ENCODE measurements at regions not wholly inside any gene's neighbourhood (a gene's known extent, or its start where the extent isn't known, plus 50 kb on each side); places are given as distances from the start of the nearest gene placed in this dataset.

- Histone ChIP-seq H3K4me3 (ENCODE audit: extremely low read depth in 1 of 4, insufficient read depth in 2 of 4, low read depth in 3 of 4, low read length in 4 of 4) (no peak overlapping the region), H3K9ac (replicated peaks in 1 of 4; ENCODE audit: extremely low read depth in 1 of 4, low read depth in 3 of 4, low read length in 3 of 4) (no peak overlapping the region), H2BK120ac (replicated peaks; ENCODE audit: low read depth, low read length) (no peak overlapping the region), H3K27me3 (replicated peaks in 1 of 4; ENCODE audit: control insufficient read depth in 3 of 4, extremely low read depth in 1 of 4, insufficient read depth in 3 of 4, low read length in 3 of 4) (no peaks in the 10 kb centered on the region), H3K56ac (replicated peaks; ENCODE audit: insufficient read length, low read depth, low read length) (no peak overlapping the region), H3K14ac (ENCODE audit: insufficient read length) (no peak overlapping the region), H3K9me3 (ENCODE audit: insufficient read depth in 2 of 2, low read depth in 1 of 2, low read length in 1 of 2) (peaks cover 3 to 4% of the 10 kb centered on the region in 2 experiments; a peak in 2 of 4 replicates), H4K20me1 (replicated peaks in 1 of 2; ENCODE audit: control insufficient read depth in 1 of 2, insufficient read depth in 2 of 2, low read length in 2 of 2) (no peaks in the 10 kb centered on the region), H3K4me1 (replicated peaks in 1 of 4; ENCODE audit: control insufficient read depth in 3 of 4, insufficient read depth in 4 of 4, low read length in 3 of 4) (no peaks in the 10 kb centered on the region), H2BK15ac (ENCODE audit: low read length) (no peak overlapping the region), H3K4me2 (ENCODE audit: insufficient read depth in 1 of 2, low read depth in 2 of 2, low read length in 2 of 2) (no peak overlapping the region), H3K79me1 (ENCODE audit: low read depth, low read length) (no peaks in the 10 kb centered on the region), H4K91ac (replicated peaks; ENCODE audit: insufficient read length, low read length) (no peak overlapping the region), H3K79me2 (ENCODE audit: control insufficient read depth in 1 of 2, insufficient read depth in 2 of 2, low read length in 2 of 2) (no peaks in the 10 kb centered on the region), H2BK20ac (ENCODE audit: low read length) (no peak overlapping the region), H2AK5ac (ENCODE audit: low read depth, low read length) (no peak overlapping the region), H3K27ac (ENCODE audit: low read depth, low read length) (no peak overlapping the region), H4K5ac (ENCODE audit: insufficient read length, low read depth, low read length) (no peak overlapping the region), H3K23me2 (ENCODE audit: low read depth, low read length) (no peaks in the 10 kb centered on the region), H3K18ac (ENCODE audit: extremely low read depth, low read length) (no peak overlapping the region), H2BK12ac (ENCODE audit: low read depth, low read length) (no peak overlapping the region), H3K4ac (replicated peaks; ENCODE audit: insufficient read length, low read depth, low read length) (no peak overlapping the region), H2BK5ac (ENCODE audit: low read depth, low read length) (no peak overlapping the region), H3K23ac (ENCODE audit: insufficient read length) (no peak overlapping the region), H4K8ac (ENCODE audit: extremely low read depth, insufficient read depth, low read length) (no peak overlapping the region), H3K36me3 (ENCODE audit: control insufficient read depth in 2 of 4, insufficient read depth in 4 of 4, low read length in 3 of 4) (no peaks in the 10 kb centered on the region; a peak in 1 of 8 replicates), H2AFZ (ENCODE audit: low read length) (no peak overlapping the region)
- POLR2A ChIA-PET (ENCODE audit: partially characterized antibody), result no interaction called here
- CTCF ChIA-PET (ENCODE audit: partially characterized antibody), result no interaction called here
- WGBS, 2 experiments (ENCODE audit: extremely low coverage in 1 of 2, insufficient coverage in 1 of 2, insufficient read length in 1 of 2, insufficient replicate concordance in 2 of 2, low coverage in 1 of 2, low lambda C conversion rate in 2 of 2, missing lambda C conversion rate in 1 of 2), result 93% methylated on average over 1 of the region's 1 CpG; no CpG with 5 or more reads in 1 of the 2 experiments
- FAIRE-seq, result no peak
- no peak for DNase-seq (ENCODE audit: low read depth in 1 of 2, low spot score in 2 of 2)
- no peak for TF ChIP-seq TAF1 (IDR thresholded peaks at IDR 0.05; ENCODE audit: low read depth, low read length)
- TF ChIP-seq HDAC6 (IDR thresholded peaks at IDR 0.05; ENCODE audit: low read depth, low read length), result no peak
- TF ChIP-seq EP300 (IDR thresholded peaks at IDR 0.05; ENCODE audit: borderline replicate concordance in 1 of 2, low read depth in 2 of 2, low read length in 2 of 2), result no peak
- no peak for TF ChIP-seq TBP (IDR thresholded peaks at IDR 0.05; ENCODE audit: low read depth, low read length)
- no peak for TF ChIP-seq CTBP2 (IDR thresholded peaks at IDR 0.05; ENCODE audit: borderline replicate concordance, insufficient read depth, insufficient read length, low read length)
- TF ChIP-seq SIRT6 (IDR thresholded peaks at IDR 0.05; ENCODE audit: low read length), result no peak
- TF ChIP-seq PHF8 (conservative IDR thresholded peaks at IDR 0.05; ENCODE audit: low read depth, low read length), result no peak
- TF ChIP-seq ATF2 (IDR thresholded peaks at IDR 0.05; ENCODE audit: low read length), result no peak
- no peak for TF ChIP-seq ZNF274 (IDR thresholded peaks at IDR 0.05; ENCODE audit: borderline replicate concordance, extremely low read depth, low read length)
- TF ChIP-seq CEBPB (IDR thresholded peaks at IDR 0.05; ENCODE audit: low read depth, low read length), result no peak
- TF ChIP-seq FOSL1 (IDR thresholded peaks at IDR 0.05; ENCODE audit: insufficient read depth, low read depth, low read length), result no peak
- no peak for TF ChIP-seq CBX5 (IDR thresholded peaks at IDR 0.05; ENCODE audit: low read depth, low read length)
- no peak for TF ChIP-seq KDM5A (IDR thresholded peaks at IDR 0.05; ENCODE audit: low read length)
- TF ChIP-seq SP1 (IDR thresholded peaks at IDR 0.05; ENCODE audit: low read depth, low read length), result no peak
These were observed 1019.4 kb upstream of the ALCAM start for GRCh38 chr3:104347291-104347690.
